WTC11 (cell line): ENCODE measurements at regions not wholly inside any gene's neighbourhood (a gene's known extent, or its start where the extent isn't known, plus 50 kb on each side); places are given as distances from the start of the nearest gene placed in this dataset.

Source experiments
- ATAC-seq: fragments of 200-7000 bp; cut with Tn5 transposase; 2 replicates; pipeline ENCODE4 v1.10.0; 2021; ENCODE audit warnings: mild to moderate bottlenecking, moderate library complexity
- CTCF ChIA-PET: fragments of 300-600 bp; sonication (Branson Sonifier 250); formaldehyde crosslinking; loops from one replicate; lab custom pipeline; 2021; ENCODE audit warnings: antibody characterized with exemption; lab: Charles Lee
- POLR2A ChIA-PET: fragments of 350-600 bp; sonication (Branson Sonifier 250); formaldehyde crosslinking; loops from one replicate; lab custom pipeline; 2021; ENCODE audit warnings: antibody characterized with exemption; lab: Charles Lee
- DNase-seq: peaks from one replicate; pipeline ENCODE4 v3.0.0; 2021; ENCODE audit warnings: low spot score
- H3K27ac Mint-ChIP-seq: 2 replicates; pipeline ENCODE4 v1.8.0; 2021; ENCODE audit warnings: mixed read lengths
- H3K27me3 Mint-ChIP-seq: 2 replicates; pipeline ENCODE4 v1.8.0; 2021; ENCODE audit warnings: low read depth, mild to moderate bottlenecking, moderate library complexity, mixed read lengths
- H3K36me3 Mint-ChIP-seq: 2 replicates; pipeline ENCODE4 v1.8.0; 2021; ENCODE audit warnings: mixed read lengths
- H3K4me1 Mint-ChIP-seq: 2 replicates; pipeline ENCODE4 v1.8.0; 2022; ENCODE audit warnings: mixed read lengths
- H3K4me3 Mint-ChIP-seq: 2 replicates; pipeline ENCODE4 v1.8.0; 2021; ENCODE audit warnings: mild to moderate bottlenecking, moderate library complexity, mixed read lengths
- H3K9me3 Mint-ChIP-seq: 2 replicates; pipeline ENCODE4 v1.8.0; 2021; ENCODE audit warnings: mixed read lengths
- EMX1 ChIP-seq: fragments of 250-450 bp; sonication (Bioruptor Pico); IDR thresholded peaks from 2 replicates; pipeline ENCODE4 v1.8.0; 2021; ENCODE audit warnings: mild to moderate bottlenecking
- GRHL2 ChIP-seq: fragments of 250-450 bp; sonication (Bioruptor Pico); IDR thresholded peaks from 2 replicates; pipeline ENCODE4 v1.8.0; 2022; ENCODE audit warnings: mild to moderate bottlenecking, moderate library complexity; ENCODE audit not compliant: insufficient replicate concordance, severe bottlenecking
- JAZF1 ChIP-seq: fragments of 250-450 bp; sonication (Bioruptor Pico); IDR thresholded peaks from 2 replicates; pipeline ENCODE4 v1.9.0; 2021; ENCODE audit warnings: moderate library complexity, mild to moderate bottlenecking, inconsistent platforms
- KAT7 ChIP-seq: sonication (generic); formaldehyde crosslinking; IDR thresholded peaks from 2 replicates; pipeline ENCODE4 v1.8.1; 2023; ENCODE audit warnings: missing genetic modification reagents, mild to moderate bottlenecking, borderline replicate concordance
- MXD4 ChIP-seq: fragments of 250-450 bp; sonication (Bioruptor Pico); IDR thresholded peaks from 2 replicates; pipeline ENCODE4 v1.8.0; 2021; ENCODE audit warnings: mild to moderate bottlenecking, moderate library complexity, borderline replicate concordance
- NFYB ChIP-seq: sonication (generic); formaldehyde crosslinking; conservative IDR thresholded peaks from 2 replicates; pipeline ENCODE4 v1.8.0; 2022; ENCODE audit warnings: low read depth, missing genetic modification reagents
- TCF7 ChIP-seq: sonication (generic); formaldehyde crosslinking; IDR thresholded peaks from 2 replicates; pipeline ENCODE4 v1.8.0; 2022; ENCODE audit warnings: mild to moderate bottlenecking, low read depth, missing genetic modification reagents, moderate library complexity
- ZBTB21 ChIP-seq: sonication (generic); formaldehyde crosslinking; IDR thresholded peaks from 2 replicates; pipeline ENCODE4 v1.8.1; 2023; ENCODE audit warnings: mild to moderate bottlenecking, missing genetic modification reagents, borderline replicate concordance
- ZNF121 ChIP-seq: sonication (generic); formaldehyde crosslinking; IDR thresholded peaks from 2 replicates; pipeline ENCODE4 v1.8.0; 2023; ENCODE audit warnings: missing genetic modification reagents
- ZNF423 ChIP-seq: fragments of 250-450 bp; sonication (Bioruptor Pico); IDR thresholded peaks from 2 replicates; pipeline ENCODE4 v2.1.2; 2022; ENCODE audit warnings: mild to moderate bottlenecking, moderate library complexity
- TF ChIP-seq, protein P1 (sequence below): sonication (generic); formaldehyde crosslinking; IDR thresholded peaks from 2 replicates; pipeline ENCODE4 v1.8.1; 2022; ENCODE audit warnings: low read depth, mild to moderate bottlenecking, moderate library complexity, missing genetic modification reagents, borderline replicate concordance
- TF ChIP-seq, protein P2 (sequence below): sonication (generic); formaldehyde crosslinking; conservative IDR thresholded peaks from 2 replicates; pipeline ENCODE4 v1.8.1; 2022; ENCODE audit warnings: mild to moderate bottlenecking, missing genetic modification reagents
- TF ChIP-seq, protein P3 (sequence below): sonication (generic); formaldehyde crosslinking; IDR thresholded peaks from 2 replicates; pipeline ENCODE4 v1.8.1; 2023; ENCODE audit warnings: mild to moderate bottlenecking, missing genetic modification reagents, moderate library complexity
- TF ChIP-seq, protein P4 (sequence below): sonication (generic); formaldehyde crosslinking; IDR thresholded peaks from 2 replicates; pipeline ENCODE4 v1.8.1; 2022; ENCODE audit warnings: mild to moderate bottlenecking, missing genetic modification reagents, moderate library complexity, borderline replicate concordance
- TF ChIP-seq, protein P5 (sequence below): sonication (generic); formaldehyde crosslinking; IDR thresholded peaks from 2 replicates; pipeline ENCODE4 v1.8.0; 2022; ENCODE audit warnings: mild to moderate bottlenecking, missing genetic modification reagents
- TF ChIP-seq, protein P6 (sequence below): fragments of 250-450 bp; sonication (Bioruptor Pico); IDR thresholded peaks from 2 replicates; pipeline ENCODE4 v2.1.2; 2022; ENCODE audit warnings: mild to moderate bottlenecking, moderate library complexity
- TF ChIP-seq, protein P7 (sequence below): sonication (generic); formaldehyde crosslinking; IDR thresholded peaks from 2 replicates; pipeline ENCODE4 v1.8.1; 2023; ENCODE audit warnings: mild to moderate bottlenecking, moderate library complexity, missing genetic modification reagents
- TF ChIP-seq, protein P8 (sequence below): sonication (generic); formaldehyde crosslinking; IDR thresholded peaks from 2 replicates; pipeline ENCODE4 v1.8.0; 2023; ENCODE audit warnings: missing genetic modification reagents, mild to moderate bottlenecking, borderline replicate concordance

DNA sequence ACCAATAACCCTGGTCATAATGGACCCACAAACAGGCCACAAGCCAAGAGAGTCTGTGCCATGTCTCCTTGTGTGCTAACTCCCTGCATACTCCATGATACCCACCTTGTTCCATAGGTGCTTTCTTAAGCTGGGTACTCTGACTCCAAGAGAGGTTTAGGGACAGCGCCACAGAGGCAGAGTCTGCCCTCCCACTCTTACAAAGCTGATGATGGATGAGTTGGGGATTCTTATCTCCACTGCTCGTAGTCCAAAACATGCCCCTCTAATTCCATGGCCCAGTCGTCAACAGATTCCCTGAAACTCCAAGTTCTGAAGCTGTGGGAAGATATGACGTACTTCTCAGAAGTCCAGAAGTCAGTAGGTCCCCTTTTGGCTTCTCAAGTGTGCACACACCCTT, 184.4 kb upstream of the CCL2 start:
- POLR2A ChIA-PET = no interaction called here
- no peaks in the 10 kb centered on the region for H3K27me3 Mint-ChIP-seq
- 0 out of 2 replicates have a peak, but pooled peaks cover 2% of the 10 kb centered on the region for H3K4me1 Mint-ChIP-seq
- H3K9me3 Mint-ChIP-seq = peaks cover 15% of the 10 kb centered on the region
- no peak for TF ChIP-seq KAT7
- TF ChIP-seq, protein P1, sequence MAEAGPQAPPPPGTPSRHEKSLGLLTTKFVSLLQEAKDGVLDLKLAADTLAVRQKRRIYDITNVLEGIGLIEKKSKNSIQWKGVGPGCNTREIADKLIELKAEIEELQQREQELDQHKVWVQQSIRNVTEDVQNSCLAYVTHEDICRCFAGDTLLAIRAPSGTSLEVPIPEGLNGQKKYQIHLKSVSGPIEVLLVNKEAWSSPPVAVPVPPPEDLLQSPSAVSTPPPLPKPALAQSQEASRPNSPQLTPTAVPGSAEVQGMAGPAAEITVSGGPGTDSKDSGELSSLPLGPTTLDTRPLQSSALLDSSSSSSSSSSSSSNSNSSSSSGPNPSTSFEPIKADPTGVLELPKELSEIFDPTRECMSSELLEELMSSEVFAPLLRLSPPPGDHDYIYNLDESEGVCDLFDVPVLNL (CRISPR knock-in tag) = no peak
- TF ChIP-seq, protein P2, sequence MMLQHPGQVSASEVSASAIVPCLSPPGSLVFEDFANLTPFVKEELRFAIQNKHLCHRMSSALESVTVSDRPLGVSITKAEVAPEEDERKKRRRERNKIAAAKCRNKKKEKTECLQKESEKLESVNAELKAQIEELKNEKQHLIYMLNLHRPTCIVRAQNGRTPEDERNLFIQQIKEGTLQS (CRISPR knock-in tag) = no peak
- TF ChIP-seq, protein P3, sequence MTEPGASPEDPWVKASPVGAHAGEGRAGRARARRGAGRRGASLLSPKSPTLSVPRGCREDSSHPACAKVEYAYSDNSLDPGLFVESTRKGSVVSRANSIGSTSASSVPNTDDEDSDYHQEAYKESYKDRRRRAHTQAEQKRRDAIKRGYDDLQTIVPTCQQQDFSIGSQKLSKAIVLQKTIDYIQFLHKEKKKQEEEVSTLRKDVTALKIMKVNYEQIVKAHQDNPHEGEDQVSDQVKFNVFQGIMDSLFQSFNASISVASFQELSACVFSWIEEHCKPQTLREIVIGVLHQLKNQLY (CRISPR knock-in tag) = no peak
- TF ChIP-seq MXD4 (CRISPR knock-in tag) = no peak
- TF ChIP-seq EMX1 = no peak
- no peak for TF ChIP-seq JAZF1 (CRISPR knock-in tag)
- TF ChIP-seq, protein P4, sequence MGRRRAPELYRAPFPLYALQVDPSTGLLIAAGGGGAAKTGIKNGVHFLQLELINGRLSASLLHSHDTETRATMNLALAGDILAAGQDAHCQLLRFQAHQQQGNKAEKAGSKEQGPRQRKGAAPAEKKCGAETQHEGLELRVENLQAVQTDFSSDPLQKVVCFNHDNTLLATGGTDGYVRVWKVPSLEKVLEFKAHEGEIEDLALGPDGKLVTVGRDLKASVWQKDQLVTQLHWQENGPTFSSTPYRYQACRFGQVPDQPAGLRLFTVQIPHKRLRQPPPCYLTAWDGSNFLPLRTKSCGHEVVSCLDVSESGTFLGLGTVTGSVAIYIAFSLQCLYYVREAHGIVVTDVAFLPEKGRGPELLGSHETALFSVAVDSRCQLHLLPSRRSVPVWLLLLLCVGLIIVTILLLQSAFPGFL (CRISPR knock-in tag) = no peak
- TF ChIP-seq, protein P5, sequence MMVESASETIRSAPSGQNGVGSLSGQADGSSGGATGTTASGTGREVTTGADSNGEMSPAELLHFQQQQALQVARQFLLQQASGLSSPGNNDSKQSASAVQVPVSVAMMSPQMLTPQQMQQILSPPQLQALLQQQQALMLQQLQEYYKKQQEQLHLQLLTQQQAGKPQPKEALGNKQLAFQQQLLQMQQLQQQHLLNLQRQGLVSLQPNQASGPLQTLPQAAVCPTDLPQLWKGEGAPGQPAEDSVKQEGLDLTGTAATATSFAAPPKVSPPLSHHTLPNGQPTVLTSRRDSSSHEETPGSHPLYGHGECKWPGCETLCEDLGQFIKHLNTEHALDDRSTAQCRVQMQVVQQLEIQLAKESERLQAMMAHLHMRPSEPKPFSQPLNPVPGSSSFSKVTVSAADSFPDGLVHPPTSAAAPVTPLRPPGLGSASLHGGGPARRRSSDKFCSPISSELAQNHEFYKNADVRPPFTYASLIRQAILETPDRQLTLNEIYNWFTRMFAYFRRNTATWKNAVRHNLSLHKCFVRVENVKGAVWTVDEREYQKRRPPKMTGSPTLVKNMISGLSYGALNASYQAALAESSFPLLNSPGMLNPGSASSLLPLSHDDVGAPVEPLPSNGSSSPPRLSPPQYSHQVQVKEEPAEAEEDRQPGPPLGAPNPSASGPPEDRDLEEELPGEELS = no peak
- TF ChIP-seq ZNF423 (CRISPR knock-in tag) = no peak
- TF ChIP-seq, protein P6, sequence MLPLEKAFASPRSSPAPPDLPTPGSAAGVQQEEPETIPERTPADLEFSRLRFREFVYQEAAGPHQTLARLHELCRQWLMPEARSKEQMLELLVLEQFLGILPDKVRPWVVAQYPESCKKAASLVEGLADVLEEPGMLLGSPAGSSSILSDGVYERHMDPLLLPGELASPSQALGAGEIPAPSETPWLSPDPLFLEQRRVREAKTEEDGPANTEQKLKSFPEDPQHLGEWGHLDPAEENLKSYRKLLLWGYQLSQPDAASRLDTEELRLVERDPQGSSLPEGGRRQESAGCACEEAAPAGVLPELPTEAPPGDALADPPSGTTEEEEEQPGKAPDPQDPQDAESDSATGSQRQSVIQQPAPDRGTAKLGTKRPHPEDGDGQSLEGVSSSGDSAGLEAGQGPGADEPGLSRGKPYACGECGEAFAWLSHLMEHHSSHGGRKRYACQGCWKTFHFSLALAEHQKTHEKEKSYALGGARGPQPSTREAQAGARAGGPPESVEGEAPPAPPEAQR (CRISPR knock-in tag) = no peak
- TF ChIP-seq, protein P7, sequence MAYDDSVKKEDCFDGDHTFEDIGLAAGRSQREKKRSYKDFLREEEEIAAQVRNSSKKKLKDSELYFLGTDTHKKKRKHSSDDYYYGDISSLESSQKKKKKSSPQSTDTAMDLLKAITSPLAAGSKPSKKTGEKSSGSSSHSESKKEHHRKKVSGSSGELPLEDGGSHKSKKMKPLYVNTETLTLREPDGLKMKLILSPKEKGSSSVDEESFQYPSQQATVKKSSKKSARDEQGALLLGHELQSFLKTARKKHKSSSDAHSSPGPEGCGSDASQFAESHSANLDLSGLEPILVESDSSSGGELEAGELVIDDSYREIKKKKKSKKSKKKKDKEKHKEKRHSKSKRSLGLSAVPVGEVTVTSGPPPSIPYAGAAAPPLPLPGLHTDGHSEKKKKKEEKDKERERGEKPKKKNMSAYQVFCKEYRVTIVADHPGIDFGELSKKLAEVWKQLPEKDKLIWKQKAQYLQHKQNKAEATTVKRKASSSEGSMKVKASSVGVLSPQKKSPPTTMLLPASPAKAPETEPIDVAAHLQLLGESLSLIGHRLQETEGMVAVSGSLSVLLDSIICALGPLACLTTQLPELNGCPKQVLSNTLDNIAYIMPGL (CRISPR knock-in tag) = no peak
- TF ChIP-seq, all 79 proteins: peak for 0
- Mint-ChIP-seq H3K27ac (no peak overlapping the region), H3K36me3 (peaks cover 9% of the 10 kb centered on the region), H3K4me3 (no peak overlapping the region)
- CTCF ChIA-PET = no interaction called here
- ATAC-seq (no peak), DNase-seq (no peak)

DNA sequence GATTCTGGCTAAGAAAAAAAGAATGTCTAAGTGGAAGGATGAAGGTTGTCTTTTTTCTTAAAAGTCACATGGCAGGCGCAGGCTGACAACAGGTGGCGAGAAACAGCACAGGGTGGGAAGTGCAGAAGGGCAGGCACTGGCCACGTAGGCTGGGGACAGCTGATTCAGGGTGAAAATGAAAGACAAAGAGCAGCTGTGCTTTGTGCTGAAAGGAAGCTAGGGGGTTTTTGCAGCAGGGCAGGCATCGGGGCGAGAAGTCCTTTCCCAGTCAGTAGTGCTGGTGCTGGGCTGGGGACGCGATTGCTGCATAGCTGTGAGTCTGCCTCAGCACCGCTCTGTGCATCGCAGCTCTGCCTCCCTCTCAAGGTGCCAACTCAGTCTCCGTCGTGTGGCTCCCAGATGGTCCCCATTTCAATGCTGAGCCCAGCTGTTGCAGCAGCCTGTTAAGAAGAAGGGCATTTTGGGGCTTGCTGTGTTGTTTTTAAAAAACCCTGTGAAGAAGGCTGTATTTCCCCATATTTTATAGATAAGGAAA, 183.1 kb upstream of the CCL2 start:
- TF ChIP-seq TCF7 (CRISPR knock-in tag) (no peak), ZNF121 (CRISPR knock-in tag) (no peak), NFYB (no peak), ZBTB21 (CRISPR knock-in tag) (no peak), EMX1 (no peak), GRHL2 (no peak)
- TF ChIP-seq, protein P1 (CRISPR knock-in tag) = no peak
- TF ChIP-seq, protein P8, sequence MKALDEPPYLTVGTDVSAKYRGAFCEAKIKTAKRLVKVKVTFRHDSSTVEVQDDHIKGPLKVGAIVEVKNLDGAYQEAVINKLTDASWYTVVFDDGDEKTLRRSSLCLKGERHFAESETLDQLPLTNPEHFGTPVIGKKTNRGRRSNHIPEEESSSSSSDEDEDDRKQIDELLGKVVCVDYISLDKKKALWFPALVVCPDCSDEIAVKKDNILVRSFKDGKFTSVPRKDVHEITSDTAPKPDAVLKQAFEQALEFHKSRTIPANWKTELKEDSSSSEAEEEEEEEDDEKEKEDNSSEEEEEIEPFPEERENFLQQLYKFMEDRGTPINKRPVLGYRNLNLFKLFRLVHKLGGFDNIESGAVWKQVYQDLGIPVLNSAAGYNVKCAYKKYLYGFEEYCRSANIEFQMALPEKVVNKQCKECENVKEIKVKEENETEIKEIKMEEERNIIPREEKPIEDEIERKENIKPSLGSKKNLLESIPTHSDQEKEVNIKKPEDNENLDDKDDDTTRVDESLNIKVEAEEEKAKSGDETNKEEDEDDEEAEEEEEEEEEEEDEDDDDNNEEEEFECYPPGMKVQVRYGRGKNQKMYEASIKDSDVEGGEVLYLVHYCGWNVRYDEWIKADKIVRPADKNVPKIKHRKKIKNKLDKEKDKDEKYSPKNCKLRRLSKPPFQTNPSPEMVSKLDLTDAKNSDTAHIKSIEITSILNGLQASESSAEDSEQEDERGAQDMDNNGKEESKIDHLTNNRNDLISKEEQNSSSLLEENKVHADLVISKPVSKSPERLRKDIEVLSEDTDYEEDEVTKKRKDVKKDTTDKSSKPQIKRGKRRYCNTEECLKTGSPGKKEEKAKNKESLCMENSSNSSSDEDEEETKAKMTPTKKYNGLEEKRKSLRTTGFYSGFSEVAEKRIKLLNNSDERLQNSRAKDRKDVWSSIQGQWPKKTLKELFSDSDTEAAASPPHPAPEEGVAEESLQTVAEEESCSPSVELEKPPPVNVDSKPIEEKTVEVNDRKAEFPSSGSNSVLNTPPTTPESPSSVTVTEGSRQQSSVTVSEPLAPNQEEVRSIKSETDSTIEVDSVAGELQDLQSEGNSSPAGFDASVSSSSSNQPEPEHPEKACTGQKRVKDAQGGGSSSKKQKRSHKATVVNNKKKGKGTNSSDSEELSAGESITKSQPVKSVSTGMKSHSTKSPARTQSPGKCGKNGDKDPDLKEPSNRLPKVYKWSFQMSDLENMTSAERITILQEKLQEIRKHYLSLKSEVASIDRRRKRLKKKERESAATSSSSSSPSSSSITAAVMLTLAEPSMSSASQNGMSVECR (CRISPR knock-in tag) = no peak
- CTCF ChIA-PET = interaction anchor here (0.8 kb wide), 2 partner anchors 9 to 289 kb away, joined by 3 read pairs; no protein-coding TSS in a partner anchor
- POLR2A ChIA-PET = no interaction called here
- no peak for ATAC-seq
- H3K27me3 Mint-ChIP-seq = no peaks in the 10 kb centered on the region
- peaks cover 15% of the 10 kb centered on the region for H3K9me3 Mint-ChIP-seq
- peaks cover 9% of the 10 kb centered on the region for H3K36me3 Mint-ChIP-seq
- H3K27ac Mint-ChIP-seq = no peak overlapping the region
- no peak overlapping the region for H3K4me3 Mint-ChIP-seq
- peaks cover 2% of the 10 kb centered on the region; the same call in 1 of the 2 replicates for H3K4me1 Mint-ChIP-seq
- no peak for DNase-seq
